H1 (cell line): ENCODE measurements at regions not wholly inside any gene's neighbourhood (a gene's known extent, or its start where the extent isn't known, plus 50 kb on each side); places are given as distances from the start of the nearest gene placed in this dataset.

Experiments
- SAP30 ChIP-seq: fragments of 300-600 bp; sonication (generic); IDR thresholded peaks from 2 replicates; pipeline ENCODE4 v1.7.1; 2012; ENCODE audit warnings: low read length, moderate library complexity, mild to moderate bottlenecking, inconsistent platforms; ENCODE audit not compliant: insufficient read depth, insufficient replicate concordance

- no peak for TF ChIP-seq SAP30
Measured at GRCh38 chr5:39586185-39586584, 161.4 kb upstream of the DAB2 start (continued).
